ENCODE measurements at regions not wholly inside any gene's neighbourhood (a gene's known extent, or its start where the extent isn't known, plus 50 kb on each side); places are given as distances from the start of the nearest gene placed in this dataset.

DNA sequence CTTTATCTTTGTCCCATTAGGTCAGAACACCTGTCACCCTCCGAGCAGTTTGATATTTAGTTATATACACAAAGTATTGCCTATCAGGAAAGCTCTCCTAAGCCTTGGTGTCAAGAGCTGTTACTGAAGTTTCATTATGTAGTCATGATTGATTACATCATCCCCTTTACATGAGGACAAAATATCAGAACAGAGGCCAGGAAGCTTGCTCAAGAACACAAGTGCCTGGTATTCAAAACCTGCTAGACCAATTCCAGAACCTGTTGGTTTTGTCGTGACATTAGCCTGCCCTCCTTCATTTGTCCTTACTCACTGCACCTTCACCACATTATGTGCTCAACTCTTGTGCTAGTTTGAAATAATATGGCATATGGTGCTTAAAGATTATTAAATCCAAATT, 377.1 kb downstream of the CDH19 start:
- TF ChIP-seq, protein P1, sequence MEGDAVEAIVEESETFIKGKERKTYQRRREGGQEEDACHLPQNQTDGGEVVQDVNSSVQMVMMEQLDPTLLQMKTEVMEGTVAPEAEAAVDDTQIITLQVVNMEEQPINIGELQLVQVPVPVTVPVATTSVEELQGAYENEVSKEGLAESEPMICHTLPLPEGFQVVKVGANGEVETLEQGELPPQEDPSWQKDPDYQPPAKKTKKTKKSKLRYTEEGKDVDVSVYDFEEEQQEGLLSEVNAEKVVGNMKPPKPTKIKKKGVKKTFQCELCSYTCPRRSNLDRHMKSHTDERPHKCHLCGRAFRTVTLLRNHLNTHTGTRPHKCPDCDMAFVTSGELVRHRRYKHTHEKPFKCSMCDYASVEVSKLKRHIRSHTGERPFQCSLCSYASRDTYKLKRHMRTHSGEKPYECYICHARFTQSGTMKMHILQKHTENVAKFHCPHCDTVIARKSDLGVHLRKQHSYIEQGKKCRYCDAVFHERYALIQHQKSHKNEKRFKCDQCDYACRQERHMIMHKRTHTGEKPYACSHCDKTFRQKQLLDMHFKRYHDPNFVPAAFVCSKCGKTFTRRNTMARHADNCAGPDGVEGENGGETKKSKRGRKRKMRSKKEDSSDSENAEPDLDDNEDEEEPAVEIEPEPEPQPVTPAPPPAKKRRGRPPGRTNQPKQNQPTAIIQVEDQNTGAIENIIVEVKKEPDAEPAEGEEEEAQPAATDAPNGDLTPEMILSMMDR (IDR thresholded peaks at IDR 0.05) = no peak
- TF ChIP-seq, protein P2, sequence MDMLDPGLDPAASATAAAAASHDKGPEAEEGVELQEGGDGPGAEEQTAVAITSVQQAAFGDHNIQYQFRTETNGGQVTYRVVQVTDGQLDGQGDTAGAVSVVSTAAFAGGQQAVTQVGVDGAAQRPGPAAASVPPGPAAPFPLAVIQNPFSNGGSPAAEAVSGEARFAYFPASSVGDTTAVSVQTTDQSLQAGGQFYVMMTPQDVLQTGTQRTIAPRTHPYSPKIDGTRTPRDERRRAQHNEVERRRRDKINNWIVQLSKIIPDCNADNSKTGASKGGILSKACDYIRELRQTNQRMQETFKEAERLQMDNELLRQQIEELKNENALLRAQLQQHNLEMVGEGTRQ (CRISPR knock-in tag; IDR thresholded peaks at IDR 0.05) = no peak
- TF ChIP-seq ESRRA (CRISPR knock-in tag; IDR thresholded peaks at IDR 0.05; ENCODE audit: borderline replicate concordance) (no peak), FOXK1 (CRISPR knock-in tag; IDR thresholded peaks at IDR 0.05) (no peak), MYBL2 (CRISPR knock-in tag; IDR thresholded peaks at IDR 0.05) (no peak), ZNF232 (CRISPR knock-in tag; IDR thresholded peaks at IDR 0.05) (no peak), NFYB (CRISPR knock-in tag; conservative IDR thresholded peaks at IDR 0.05; ENCODE audit: low read depth) (no peak)
- TF ChIP-seq, protein P3, sequence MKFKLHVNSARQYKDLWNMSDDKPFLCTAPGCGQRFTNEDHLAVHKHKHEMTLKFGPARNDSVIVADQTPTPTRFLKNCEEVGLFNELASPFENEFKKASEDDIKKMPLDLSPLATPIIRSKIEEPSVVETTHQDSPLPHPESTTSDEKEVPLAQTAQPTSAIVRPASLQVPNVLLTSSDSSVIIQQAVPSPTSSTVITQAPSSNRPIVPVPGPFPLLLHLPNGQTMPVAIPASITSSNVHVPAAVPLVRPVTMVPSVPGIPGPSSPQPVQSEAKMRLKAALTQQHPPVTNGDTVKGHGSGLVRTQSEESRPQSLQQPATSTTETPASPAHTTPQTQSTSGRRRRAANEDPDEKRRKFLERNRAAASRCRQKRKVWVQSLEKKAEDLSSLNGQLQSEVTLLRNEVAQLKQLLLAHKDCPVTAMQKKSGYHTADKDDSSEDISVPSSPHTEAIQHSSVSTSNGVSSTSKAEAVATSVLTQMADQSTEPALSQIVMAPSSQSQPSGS (CRISPR knock-in tag; IDR thresholded peaks at IDR 0.05; ENCODE audit: borderline replicate concordance, low read depth) = no peak

All from WTC11 (cell line).